Left lung (tissue), 4 donors: ENCODE measurements at regions not wholly inside any gene's neighbourhood (a gene's known extent, or its start where the extent isn't known, plus 50 kb on each side); places are given as distances from the start of the nearest gene placed in this dataset.

Experiments
- ATAC-seq: fragments of 200-7000 bp; cut with Tn5 transposase; one replicate; pipeline ENCODE4 v1.9.1; 2020; ENCODE audit warnings: moderate library complexity
- DNase-seq, 4 donors: peaks; one replicate each; pipeline ENCODE4 v3.0.0-alpha.2; 2013 to 2020
- H3K27ac ChIP-seq, 2 donors: fragments of 200-600 bp; sonication (generic) in 1 of 2; one replicate each; pipeline versions ENCODE4 v1.5.0 to v1.8.0; 2020 to 2021
- H3K27me3 ChIP-seq, 2 donors: fragments of 200-600 bp; sonication (generic) in 1 of 2; one replicate each; pipeline versions ENCODE4 v1.5.0 to v1.8.0; 2020 to 2021
- H3K36me3 ChIP-seq, 2 donors: fragments of 200-600 bp; sonication (generic) in 1 of 2; one replicate each; pipeline versions ENCODE4 v1.5.0 to v1.8.0; 2020 to 2021
- H3K4me1 ChIP-seq, 2 donors: fragments of 200-600 bp; one replicate each; pipeline ENCODE4 v1.8.0; 2021
- H3K4me3 ChIP-seq, 2 donors: fragments of 200-600 bp; sonication (generic) in 1 of 2; one replicate each; pipeline versions ENCODE4 v1.5.0 to v1.8.0; 2020 to 2021; ENCODE audit warnings: mild to moderate bottlenecking in 1 of 2
- H3K9me3 ChIP-seq, 2 donors: fragments of 200-600 bp; sonication (generic) in 1 of 2; one replicate each; pipeline versions ENCODE4 v1.5.0 to v1.8.0; 2020 to 2021
- CTCF ChIP-seq, 2 donors: fragments of 200-600 bp; sonication (generic) in 1 of 2; IDR thresholded peaks; one replicate each; pipeline versions ENCODE4 v1.5.0 to v1.8.0; 2021; ENCODE audit warnings: antibody characterized with exemption in 2 of 2
- intact Hi-C, 2 donors: fragments of 100-400 bp; cut with DNase I; formaldehyde crosslinking; loops; one replicate each; pipeline versions ENCODE4 v1.11.2 to v1.14.2; 2022
- donor health status: DM: no; HTN: yes; CAD: no.
- donor health status: DM: no; HTN: no; CAD: no.

DNA sequence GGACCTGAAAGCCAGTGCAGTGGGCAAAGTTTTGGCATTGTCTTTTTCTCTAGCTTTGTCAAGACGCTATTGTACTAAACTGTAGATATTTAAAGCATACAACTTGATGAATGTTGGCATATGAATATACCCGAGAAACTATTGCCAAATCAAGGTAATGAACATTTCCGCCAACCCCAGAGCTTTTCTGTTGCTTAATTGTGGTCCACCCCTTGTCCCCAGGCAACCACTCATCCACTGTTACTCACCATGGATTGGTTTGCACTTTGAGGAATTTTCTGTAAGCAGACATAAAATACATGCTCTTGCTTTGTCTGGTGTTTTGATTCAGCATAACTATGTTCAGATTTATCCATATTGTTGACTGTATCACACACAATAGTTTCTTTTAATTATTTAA, 688.4 kb downstream of the ADCYAP1 start:
- Histone ChIP-seq H3K36me3 (no peaks in the 10 kb centered on the region), H3K4me1 (no peaks in the 10 kb centered on the region), H3K9me3 (no peaks in the 10 kb centered on the region), H3K27me3 (no peaks in the 10 kb centered on the region), H3K27ac (no peak overlapping the region), H3K4me3 (no peak overlapping the region)
- ATAC-seq (no peak), DNase-seq (no peak)
- TF ChIP-seq CTCF (IDR thresholded peaks at IDR 0.05) = no peak
- intact Hi-C loops = no loop called here

GRCh38 chr18:1595195-1595594, 690.5 kb downstream of the ADCYAP1 start:
- TF ChIP-seq CTCF (IDR thresholded peaks at IDR 0.05) = no peak
- no peaks in the 10 kb centered on the region for H3K9me3 ChIP-seq
- no peak overlapping the region for H3K27ac ChIP-seq
- no peaks in the 10 kb centered on the region for H3K4me1 ChIP-seq
- H3K4me3 ChIP-seq = no peak overlapping the region
- intact Hi-C loops = no loop called here
- no peaks in the 10 kb centered on the region for H3K36me3 ChIP-seq
- no peak for DNase-seq
- H3K27me3 ChIP-seq = no peaks in the 10 kb centered on the region
- ATAC-seq = no peak

DNA sequence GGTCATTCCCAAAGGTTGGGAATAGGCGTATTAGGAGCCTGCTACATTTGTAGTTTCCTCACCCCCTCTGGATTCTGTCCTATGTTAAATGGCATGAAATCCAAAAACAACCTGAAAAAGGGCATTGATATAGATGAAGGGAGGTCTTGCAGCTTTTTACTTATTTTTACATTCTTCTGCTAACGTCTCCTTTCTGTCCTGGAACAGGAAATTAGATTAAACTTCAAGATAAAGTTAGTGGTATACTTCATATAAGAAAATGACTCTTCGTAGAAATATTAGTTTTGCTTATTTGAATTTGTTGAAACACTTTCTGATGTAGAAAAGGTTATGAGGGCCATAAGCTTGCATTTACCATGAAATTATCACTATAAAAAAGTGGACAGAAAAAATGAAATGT, 694.5 kb downstream of the ADCYAP1 start:
- no peaks in the 10 kb centered on the region for H3K4me1 ChIP-seq
- H3K9me3 ChIP-seq = no peaks in the 10 kb centered on the region
- no peak for DNase-seq
- no peak overlapping the region for H3K27ac ChIP-seq
- intact Hi-C loops = no loop called here
- TF ChIP-seq CTCF (IDR thresholded peaks at IDR 0.05) = no peak
- no peaks in the 10 kb centered on the region for H3K27me3 ChIP-seq
- no peak overlapping the region for H3K4me3 ChIP-seq
- ATAC-seq = no peak
- no peaks in the 10 kb centered on the region for H3K36me3 ChIP-seq

- Histone ChIP-seq H3K9me3 (no peaks in the 10 kb centered on the region), H3K27ac (no peak overlapping the region), H3K36me3 (no peaks in the 10 kb centered on the region), H3K4me1 (no peaks in the 10 kb centered on the region), H3K4me3 (no peak overlapping the region), H3K27me3 (no peaks in the 10 kb centered on the region)
- DNase-seq (no peak), ATAC-seq (no peak)
- no peak for TF ChIP-seq CTCF (IDR thresholded peaks at IDR 0.05)
- intact Hi-C loops = no loop called here
Measured at GRCh38 chr18:1604751-1605150, 700.1 kb downstream of the ADCYAP1 start.

- intact Hi-C loops = no loop called here
- Histone ChIP-seq H3K27me3 (no peaks in the 10 kb centered on the region), H3K36me3 (no peaks in the 10 kb centered on the region), H3K4me3 (no peak overlapping the region), H3K4me1 (no peaks in the 10 kb centered on the region), H3K9me3 (no peaks in the 10 kb centered on the region), H3K27ac (peak overlapping the region in 1 of 2 donors; percentile 16)
- ATAC-seq = no peak
- DNase-seq = no peak
- no peak for TF ChIP-seq CTCF (IDR thresholded peaks at IDR 0.05)
Measured at GRCh38 chr18:1618364-1618763, 713.7 kb downstream of the ADCYAP1 start.
